ENCODE measurements at regions not wholly inside any gene's neighbourhood (a gene's known extent, or its start where the extent isn't known, plus 50 kb on each side); places are given as distances from the start of the nearest gene placed in this dataset.

DNA sequence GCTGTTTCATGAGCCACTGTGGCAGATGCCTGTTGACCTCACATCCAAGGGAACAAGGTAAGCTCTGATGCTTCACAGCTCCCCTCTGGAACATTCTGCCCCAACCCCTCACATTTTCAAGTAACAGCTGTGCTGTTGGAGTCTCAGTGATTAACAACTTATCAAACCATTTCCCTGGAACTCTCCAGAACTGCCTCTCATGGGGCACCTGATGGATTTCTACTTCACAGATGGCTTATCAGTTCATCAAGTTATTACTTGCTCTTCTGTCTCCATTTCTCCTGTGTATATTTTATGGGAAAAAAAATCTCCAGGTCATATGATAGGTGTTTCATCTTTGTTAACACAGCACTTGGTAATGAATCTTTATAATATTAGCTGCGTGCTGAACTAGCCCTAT, 322.4 kb downstream of the MAN2A1 start:
- TF ChIP-seq GATA1 (IDR thresholded peaks at IDR 0.05; ENCODE audit: low read depth, low read length) (no peak), POLR2A (IDR thresholded peaks at IDR 0.05; ENCODE audit: low read length) (no peak)

DNA sequence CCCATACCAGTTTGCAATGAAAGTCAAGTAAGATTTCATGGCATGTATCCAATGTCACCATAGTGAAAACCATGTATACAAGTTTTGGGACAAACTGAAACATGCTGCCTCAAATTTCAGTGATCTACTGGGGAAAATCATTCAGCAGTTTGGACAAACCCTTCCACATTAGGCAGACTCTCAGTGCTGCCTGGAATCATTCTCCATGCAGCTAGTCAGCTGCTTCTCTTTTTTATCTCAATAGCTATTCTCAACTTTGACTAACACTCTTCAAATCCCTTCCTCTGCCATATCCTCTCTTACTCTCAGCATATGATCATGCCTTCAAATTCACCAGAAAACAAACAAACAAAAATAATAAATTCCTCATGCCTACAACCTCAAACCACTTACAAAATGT, 323.3 kb downstream of the MAN2A1 start:
- DNase-seq = no peak
- no peak for TF ChIP-seq GATA1 (IDR thresholded peaks at IDR 0.05; ENCODE audit: low read depth, low read length)
- TF ChIP-seq POLR2A (IDR thresholded peaks at IDR 0.05; ENCODE audit: low read length) = no peak

More for the DNA sequence above, 322.4 kb downstream of the MAN2A1 start:
- no peak for DNase-seq

DNA sequence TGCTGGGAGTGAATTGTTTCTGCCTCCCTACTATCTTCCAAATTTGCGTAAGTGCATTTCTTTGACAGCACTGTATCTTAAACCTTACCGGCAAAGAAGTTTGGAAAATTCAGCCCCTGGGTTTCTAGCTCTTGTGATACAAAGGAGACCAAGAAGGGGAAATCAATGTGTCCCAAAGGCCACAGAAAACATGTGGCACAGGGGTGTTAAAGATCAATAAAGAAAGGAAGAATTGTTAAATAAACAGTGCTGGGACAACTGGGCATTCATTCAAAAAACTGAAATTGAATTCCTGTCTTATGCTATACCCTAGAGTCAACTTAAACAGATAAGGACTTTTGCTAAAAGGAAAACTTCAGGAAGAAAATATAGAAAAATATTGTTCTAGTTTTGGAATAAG, 328.1 kb downstream of the MAN2A1 start:
- TF ChIP-seq GATA1 (IDR thresholded peaks at IDR 0.05; ENCODE audit: low read depth, low read length) = no peak
- TF ChIP-seq POLR2A (IDR thresholded peaks at IDR 0.05; ENCODE audit: low read length) = no peak
- DNase-seq = no peak

DNA sequence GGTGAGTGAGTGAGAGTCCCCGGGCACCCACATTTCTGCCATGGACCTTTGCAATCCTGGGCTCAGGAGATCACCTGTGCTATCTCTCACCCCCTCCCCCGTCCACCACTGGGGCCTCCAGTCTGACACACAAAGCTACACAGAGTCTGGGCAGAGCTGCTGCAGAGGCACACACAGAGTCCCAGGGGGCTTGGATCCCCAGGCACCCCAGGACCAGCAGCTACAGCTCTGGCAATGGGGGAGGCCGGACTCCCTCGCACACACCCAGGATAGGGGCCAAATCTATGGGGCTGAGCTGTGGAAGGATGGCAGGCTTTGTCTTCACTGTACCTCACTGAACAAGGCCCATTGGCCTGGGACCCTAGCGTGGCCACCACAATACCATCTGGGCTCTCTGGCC, 328.8 kb downstream of the MAN2A1 start:
- no peak for DNase-seq
- TF ChIP-seq POLR2A (IDR thresholded peaks at IDR 0.05; ENCODE audit: low read length) (no peak), GATA1 (IDR thresholded peaks at IDR 0.05; ENCODE audit: low read depth, low read length) (no peak)

DNA sequence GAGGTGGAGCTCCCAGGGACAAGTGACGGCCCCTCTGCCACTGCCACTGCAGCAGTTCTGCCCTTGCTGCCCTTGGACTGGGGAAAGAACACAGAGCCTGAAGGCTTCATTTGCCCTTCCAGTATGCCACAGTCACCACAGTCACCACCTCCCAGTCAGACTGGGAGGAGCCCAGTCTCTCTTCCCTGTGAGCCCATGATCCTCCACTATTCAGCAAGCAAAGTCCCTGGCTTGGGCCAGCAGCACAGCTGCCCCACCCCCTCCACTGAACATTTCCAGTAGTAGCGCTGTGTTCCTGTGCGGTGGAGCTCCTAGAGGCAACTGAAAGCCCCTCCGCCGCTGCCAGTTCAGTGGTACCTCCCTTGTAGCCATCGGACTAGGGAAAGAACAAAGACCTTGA, 329.4 kb downstream of the MAN2A1 start:
- TF ChIP-seq POLR2A (IDR thresholded peaks at IDR 0.05; ENCODE audit: low read length) = no peak
- no peak for TF ChIP-seq GATA1 (IDR thresholded peaks at IDR 0.05; ENCODE audit: low read depth, low read length)
- DNase-seq = no peak

DNA sequence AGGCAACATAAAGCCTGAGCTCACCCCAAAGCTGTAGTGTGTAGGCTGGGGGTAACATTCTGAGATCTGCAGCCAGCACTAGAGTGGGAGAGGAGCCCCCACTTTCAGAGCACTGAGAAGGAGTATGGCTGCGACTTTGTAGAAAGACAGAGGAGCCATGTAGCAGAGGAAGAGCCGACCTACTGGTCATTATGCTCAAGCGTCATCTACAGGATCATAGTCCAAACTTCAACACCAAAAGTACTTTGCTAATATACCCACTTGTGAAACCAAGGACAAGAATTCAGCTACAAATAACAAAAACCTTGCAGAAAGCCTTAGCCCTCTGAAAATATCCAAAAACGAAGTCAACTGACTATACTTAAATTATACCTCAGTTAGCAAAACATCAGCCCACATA, 330.1 kb downstream of the MAN2A1 start:
- TF ChIP-seq POLR2A (IDR thresholded peaks at IDR 0.05; ENCODE audit: low read length) (no peak), GATA1 (IDR thresholded peaks at IDR 0.05; ENCODE audit: low read depth, low read length) (no peak)
- no peak for DNase-seq

DNA sequence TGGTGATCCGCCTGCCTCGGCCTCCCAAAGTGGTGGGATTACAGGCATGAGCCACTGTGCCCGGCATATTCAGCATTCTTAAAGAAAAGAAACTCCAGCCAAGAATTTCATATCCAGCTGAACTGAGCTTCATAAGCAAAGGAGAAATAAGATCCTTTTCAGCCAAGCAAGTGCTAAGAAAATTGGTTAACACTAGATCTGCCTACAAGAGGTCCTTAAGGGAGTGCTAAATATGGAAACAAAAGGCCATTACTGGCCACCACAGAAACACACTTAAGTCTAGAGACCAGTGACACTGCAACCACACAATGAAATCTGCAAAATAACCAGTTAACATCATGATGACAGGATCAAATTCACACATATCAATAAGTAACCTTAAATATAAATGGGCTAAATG, 331.5 kb downstream of the MAN2A1 start:
- TF ChIP-seq GATA1 (IDR thresholded peaks at IDR 0.05; ENCODE audit: low read depth, low read length) (no peak), POLR2A (IDR thresholded peaks at IDR 0.05; ENCODE audit: low read length) (no peak)
- no peak for DNase-seq

DNA sequence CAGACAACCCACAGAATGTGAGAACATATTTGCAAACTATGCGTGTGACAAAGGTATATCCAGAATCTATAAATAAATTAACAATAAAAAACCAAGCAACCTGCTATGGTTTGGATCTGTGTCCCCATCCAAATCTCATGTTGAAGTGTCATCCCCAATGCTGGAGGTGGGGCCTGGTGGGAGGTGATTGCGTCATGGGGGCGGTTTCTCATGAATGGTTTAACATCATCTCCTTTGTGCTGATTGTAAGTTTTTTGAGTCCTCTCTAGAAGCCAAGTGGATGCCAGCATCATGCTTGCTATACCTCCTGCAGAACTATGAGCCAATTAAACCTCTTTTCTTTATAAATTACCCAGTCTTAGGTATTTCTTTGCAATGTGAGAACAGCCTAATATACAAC, 335.4 kb downstream of the MAN2A1 start:
- DNase-seq = no peak
- no peak for TF ChIP-seq GATA1 (IDR thresholded peaks at IDR 0.05; ENCODE audit: low read depth, low read length)

DNA sequence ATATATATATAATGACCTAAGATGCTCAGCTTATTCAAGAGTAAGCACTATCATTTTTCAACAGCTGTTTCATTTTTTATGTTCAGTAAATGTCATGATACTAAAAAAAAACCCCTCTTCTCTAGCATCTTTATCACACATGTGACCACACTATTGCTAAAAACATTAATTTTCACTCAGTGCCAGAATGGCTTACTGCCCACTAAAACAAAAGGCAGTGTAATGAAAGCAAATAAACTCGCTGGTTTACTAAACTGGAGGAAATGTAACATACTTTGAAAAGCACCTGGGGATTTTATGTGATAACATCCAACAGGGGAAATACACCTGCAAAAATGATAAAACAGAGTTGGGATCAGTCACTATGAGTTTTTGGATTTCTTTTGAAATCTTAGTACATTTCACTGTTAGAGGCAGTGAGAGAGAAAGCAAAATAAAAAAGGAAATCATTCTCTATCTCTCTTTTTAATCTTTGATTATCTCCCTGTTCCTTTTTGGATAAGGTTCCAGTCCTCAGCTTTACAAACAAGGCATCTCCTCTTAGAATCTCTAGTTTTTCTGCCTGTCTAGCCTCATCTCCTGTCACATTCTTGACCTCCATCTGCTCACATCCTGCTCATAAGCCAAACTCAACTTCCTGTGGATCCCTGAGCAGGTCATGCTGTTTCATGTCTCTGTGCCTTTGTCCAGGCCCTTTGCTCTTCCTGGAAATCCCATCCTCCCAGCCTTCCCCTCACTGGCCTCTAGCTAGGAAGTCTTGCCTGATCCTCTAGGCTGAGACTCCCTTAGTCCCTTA, 338.0 kb downstream of the MAN2A1 start:
- TF ChIP-seq POLR2A (IDR thresholded peaks at IDR 0.05; ENCODE audit: low read length) = no peak
- no peak for TF ChIP-seq GATA1 (IDR thresholded peaks at IDR 0.05; ENCODE audit: low read depth, low read length)
- no peak for DNase-seq

DNA sequence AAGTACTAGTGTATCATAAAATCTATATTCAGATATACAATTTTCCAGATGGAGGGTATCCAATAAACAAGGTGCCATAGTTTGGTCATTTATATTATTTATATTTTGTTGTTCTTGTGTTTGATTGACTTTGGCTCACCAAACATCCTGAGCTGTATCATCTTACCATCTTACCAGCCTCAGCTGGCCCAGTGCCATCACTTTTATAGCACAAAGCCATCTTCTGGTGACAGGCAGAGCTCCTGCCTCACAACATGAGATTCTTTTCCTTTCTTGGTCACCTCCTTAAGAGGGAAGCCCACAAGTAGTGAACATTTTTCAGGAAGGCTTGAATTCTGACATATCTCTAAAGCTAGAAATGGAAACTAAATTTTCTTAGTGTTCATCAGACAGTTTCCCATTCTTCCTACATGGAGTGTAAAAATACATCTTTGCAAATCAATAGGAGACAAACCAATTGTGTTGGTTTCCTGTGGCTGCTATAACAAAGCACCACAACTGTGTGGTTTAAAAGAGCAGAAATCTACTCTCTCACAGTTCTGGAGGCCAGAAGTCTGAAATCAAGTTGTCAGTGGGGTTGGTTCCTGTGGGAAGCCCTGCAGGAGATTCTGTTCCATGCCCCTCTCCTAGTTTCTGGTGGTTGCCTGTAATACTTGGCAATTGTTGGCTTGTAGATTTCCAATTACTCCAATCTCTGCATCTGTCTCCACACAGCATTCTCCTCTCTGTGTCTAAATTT, 341.8 kb downstream of the MAN2A1 start:
- TF ChIP-seq POLR2A (IDR thresholded peaks at IDR 0.05; ENCODE audit: low read length) (no peak), GATA1 (IDR thresholded peaks at IDR 0.05; ENCODE audit: low read depth, low read length) (no peak)
- no peak for DNase-seq

DNA sequence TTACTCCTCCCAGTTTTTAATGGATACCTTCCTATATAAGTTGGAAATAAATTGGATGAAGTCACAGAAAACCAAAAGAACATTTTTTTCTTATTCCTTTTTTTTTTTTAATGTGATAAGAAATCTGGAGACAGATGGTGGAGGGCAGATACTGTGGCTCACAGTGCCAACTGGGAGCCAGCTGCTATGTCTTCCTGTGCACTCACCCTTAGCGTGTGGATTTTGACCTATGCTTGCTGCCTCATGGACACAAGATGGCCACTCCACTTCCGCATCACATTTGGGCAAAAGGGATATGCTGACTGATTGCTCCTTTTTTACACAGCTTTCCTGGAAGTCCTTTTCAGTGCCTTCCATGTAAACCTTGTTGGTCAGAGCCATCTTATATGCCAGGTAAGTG, 342.6 kb downstream of the MAN2A1 start:
- no peak for DNase-seq
- TF ChIP-seq GATA1 (IDR thresholded peaks at IDR 0.05; ENCODE audit: low read depth, low read length) (no peak), POLR2A (IDR thresholded peaks at IDR 0.05; ENCODE audit: low read length) (no peak)

DNA sequence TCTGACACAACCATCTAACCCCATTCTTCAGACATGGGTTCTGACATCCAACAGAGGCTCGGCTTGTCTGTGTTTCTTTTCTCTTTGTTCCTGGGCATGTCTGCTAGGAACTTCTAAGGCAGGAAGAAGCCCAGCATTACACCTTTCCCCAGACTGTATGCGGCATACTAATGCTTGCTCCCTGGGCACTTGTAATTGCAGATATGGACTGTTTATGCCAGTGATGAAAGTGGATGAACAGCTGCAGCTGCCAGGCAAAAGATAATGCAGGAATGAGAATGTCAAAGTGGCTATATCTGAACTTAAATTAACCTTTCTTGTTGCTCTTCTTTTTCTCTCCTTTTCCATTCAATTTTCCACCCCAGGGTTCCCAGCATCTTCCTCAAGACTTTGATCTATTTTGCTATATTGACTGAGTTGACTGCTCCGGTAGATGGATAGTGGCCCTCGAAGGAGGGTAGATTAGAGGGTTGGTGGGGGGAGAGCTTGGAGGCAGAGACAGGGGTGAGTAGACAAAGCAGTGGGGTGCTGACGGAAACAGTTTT, 344.4 kb downstream of the MAN2A1 start:
- no peak for TF ChIP-seq POLR2A (IDR thresholded peaks at IDR 0.05; ENCODE audit: low read length)
- no peak for TF ChIP-seq GATA1 (IDR thresholded peaks at IDR 0.05; ENCODE audit: low read depth, low read length)

DNA sequence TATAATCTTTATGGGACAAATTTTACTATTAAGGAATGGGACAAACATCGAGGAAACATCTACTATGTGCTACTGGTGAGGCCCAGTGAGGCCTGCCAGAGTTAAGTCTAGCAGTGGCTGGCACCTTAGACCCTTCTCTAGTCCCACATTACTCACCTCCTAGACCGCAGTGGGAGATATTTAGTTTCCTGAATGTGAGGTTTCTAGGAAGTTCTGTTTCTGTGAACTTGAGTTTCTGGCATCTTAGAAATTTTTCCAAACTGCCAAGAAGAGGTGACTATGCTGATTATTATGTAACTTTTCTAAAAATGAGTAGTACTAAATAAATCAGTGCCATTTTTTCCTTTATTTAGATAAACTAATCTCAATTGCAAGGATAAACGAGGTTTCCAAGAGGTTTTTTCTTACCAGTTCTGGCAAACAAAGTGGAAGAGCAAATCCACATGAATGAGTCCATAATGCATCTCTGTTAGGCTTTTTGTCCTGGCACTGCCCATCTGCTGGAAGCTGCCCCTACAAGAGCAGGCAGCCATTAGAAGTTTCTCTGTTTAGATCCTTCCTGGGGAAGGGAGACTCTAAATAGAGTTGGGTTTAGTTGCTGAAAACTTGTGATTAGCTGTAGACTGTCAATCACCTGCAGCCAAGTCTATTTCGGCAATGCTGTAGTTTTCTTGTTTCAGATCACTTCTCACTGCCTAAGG, 348.7 kb downstream of the MAN2A1 start:
- DNase-seq = no peak

More for the DNA sequence above, 344.4 kb downstream of the MAN2A1 start:
- DNase-seq = no peak

DNA sequence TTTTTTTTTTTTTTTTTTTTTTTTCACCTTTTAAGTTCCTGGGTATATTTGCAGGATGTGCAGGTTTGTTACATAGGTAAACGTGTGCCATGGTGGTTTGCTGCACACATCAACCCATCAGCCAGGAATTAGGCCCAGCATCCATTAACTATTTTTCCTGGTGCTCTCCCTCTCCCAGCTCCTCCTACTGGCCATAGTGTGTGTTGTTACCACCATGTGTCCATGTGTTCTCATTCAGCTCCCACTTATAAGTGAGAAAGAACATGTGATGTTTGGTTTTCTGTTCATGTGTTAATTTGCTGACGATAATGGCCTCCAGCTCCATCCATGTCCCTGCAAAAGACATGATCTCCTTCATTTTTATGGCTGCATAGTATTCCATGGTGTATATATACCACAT, 350.5 kb downstream of the MAN2A1 start:
- TF ChIP-seq GATA1 (IDR thresholded peaks at IDR 0.05; ENCODE audit: low read depth, low read length) (no peak), POLR2A (IDR thresholded peaks at IDR 0.05; ENCODE audit: low read length) (no peak)
- DNase-seq = peak in 1 of 2 experiments; percentile 24

More for the DNA sequence above, 348.7 kb downstream of the MAN2A1 start:
- no peak for TF ChIP-seq POLR2A (IDR thresholded peaks at IDR 0.05; ENCODE audit: low read length)
- TF ChIP-seq GATA1 (IDR thresholded peaks at IDR 0.05; ENCODE audit: low read depth, low read length) = no peak
